Non-pigmented ciliary epithelial cell (primary cell): ENCODE measurements at regions not wholly inside any gene's neighbourhood (a gene's known extent, or its start where the extent isn't known, plus 50 kb on each side); places are given as distances from the start of the nearest gene placed in this dataset.

Source experiments
- DNase-seq: peaks from one replicate; pipeline ENCODE4 v3.0.0-alpha.2; 2010; ENCODE audit warnings: low read depth

DNA sequence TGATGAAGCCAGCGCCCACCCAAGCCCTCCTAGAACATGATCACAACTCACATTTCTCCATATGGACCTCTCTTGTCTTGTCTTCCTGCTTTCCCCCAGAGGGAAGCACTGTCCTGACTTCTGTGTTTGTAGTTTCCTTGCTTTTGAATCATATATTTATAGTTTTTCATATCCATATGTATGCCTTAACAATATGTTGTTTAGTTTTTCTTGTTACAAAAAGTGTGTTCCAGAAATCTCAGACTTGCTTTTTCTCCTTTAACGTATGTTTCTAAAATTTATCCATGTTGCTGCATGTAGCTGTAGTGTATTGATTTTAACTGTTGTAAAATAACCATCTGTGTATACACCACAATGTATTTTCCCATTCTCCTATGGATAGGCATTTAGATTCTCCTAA is 182.0 kb upstream of the SMIM23 start:
- no peak for DNase-seq

DNA sequence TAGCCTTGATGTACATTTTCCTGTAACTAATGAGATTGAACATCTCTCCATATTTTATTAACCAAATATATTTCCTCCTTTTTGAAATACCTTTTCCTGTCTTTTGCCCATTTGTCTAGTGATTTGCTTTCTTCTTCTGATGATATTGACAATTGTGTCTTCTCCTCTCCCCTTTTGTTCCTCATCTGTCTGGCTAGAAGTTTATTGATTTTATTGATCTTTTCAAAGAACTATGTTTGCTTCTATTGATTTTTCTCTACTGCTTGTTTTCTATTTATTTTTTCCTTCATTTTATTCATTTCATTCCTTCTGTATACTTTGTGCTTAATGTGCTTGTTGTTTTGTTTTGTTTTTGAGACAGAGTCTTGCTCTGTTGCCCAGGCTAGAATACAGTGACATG is 181.4 kb upstream of the SMIM23 start:
- no peak for DNase-seq

DNA sequence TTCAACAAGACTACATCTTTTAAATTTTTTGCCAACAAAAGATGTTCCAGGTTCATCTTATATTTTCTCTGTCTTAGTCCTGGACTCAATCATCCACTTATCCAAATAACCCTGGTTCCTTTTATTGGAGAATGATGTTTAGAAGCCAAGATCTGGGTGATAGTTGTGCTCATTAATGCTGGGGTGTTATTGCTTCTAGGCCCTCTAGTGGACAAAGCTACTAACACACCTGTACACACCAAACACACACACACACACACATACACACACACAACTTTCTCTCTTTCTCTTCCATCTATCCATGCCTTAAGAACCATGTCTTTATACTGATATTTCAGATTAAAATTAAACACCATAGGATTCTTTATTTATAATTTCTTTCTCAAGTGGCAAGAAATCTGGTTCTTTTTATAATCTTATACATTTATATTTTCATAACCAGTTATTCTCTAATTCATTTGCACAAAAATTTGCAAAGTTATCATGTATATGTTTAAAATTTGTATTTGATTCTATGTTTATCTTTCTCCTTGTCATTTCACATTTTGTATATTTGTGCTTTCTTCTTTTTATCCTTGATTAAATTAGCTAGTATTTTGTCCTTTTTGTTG is 179.1 kb upstream of the SMIM23 start:
- DNase-seq = no peak

DNA sequence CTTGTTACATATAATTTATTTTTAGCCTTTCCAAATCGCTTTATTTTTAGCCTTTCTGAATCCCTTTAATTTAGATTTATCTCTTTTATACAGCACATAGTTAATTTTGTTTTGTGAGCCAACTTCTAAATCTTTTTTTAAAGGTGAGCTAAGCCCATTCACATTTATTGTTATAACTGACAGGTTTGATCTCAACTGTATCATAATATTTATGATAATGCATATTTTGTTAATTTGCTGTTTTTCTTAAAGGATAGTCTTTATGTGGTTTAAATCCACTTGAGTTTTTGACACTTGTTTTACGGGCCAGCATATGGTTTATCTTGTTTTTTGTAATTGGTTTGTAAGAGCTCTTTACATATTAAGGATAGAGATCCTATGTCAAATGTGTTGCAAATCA is 177.8 kb upstream of the SMIM23 start:
- DNase-seq = no peak

GRCh38 chr5:171609806-171610452 is 175.7 kb upstream of the SMIM23 start:
- DNase-seq = no peak

- DNase-seq = no peak
Observed at GRCh38 chr5:171610686-171611085, 174.9 kb upstream of the SMIM23 start.

GRCh38 chr5:171612749-171613148 is 172.9 kb upstream of the SMIM23 start:
- no peak for DNase-seq

DNA sequence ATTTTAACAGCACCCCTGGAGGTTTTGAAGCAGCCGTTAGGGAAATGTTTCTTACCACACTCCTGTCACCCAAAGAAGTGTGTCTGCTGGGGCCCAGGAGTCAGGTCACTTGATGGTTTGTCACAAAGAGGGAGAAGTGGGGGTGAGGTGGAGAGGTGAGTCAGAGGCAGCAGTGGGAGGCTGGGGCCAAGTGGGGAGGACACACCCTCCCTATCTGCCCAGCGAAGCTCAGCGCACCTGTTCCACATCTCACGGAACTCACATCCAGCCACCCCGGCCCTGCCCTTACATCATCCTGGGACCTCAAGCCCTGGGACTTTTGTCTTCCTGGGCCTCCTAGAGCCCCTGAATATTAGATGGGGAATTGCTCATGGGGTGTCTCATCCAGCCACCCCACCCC is 171.1 kb upstream of the SMIM23 start:
- DNase-seq = no peak

- DNase-seq = no peak
Observed at GRCh38 chr5:171614971-171615653, 170.5 kb upstream of the SMIM23 start.

- no peak for DNase-seq
Observed at GRCh38 chr5:171615705-171616640, 169.6 kb upstream of the SMIM23 start.

DNA sequence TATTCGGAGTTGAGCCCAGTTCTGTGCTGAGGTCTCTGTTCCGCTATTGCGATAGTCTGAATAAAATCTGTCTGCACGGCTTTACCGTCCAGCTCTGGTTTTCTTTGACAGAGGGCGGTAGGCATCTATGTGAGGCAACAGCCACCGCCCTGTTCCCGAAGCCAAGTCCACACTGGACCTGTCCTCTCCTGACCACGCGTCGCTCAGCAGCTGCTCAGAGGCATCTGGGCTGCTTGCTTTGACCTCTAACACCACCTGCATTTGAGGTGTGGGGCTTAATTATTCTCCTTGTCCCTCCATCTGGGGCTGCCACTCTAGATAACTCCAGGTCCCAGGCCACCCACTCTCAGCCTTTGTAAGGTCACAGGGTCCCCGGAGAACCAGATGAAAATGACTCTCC is 168.4 kb upstream of the SMIM23 start:
- no peak for DNase-seq

DNA sequence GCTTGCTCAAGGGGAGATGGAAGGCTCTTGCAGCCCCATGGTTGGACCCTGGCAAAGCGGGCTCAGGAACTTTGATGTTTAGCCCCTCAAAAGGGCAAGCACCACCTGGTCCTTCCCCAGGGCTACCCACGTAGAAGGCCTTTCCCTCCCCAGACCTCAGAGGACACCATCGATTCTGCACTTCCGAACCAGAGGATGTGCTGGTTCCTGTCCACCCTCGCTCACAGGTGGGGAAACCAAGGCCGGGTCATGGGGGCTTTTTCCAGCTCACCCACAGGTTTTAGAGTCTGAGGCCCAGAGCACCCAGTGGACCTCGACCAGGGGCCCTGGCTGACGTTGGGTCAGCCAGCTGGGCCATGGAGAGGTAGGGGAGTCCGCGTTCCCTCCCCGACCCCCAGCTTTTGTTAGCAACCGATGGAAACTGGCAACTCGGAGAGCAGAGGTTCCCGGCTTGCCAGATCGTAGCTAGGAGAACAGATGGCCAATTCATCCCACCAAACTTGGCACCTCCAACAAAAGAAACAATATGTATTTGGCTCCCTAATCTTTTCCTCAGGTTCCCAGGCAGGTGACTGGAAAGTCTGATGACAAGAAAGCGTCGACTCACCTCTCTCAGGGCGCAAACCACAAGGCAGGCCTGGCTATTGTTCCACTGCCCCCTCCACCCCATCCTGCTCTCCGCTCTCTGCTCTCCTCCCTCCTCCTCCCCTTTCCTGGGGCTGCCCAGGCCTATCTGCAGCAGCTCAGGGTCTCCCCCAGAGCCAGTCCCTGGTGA is 167.6 kb upstream of the SMIM23 start:
- no peak for DNase-seq

- DNase-seq = no peak
Observed at GRCh38 chr5:171619196-171619595, 166.4 kb upstream of the SMIM23 start.

DNA sequence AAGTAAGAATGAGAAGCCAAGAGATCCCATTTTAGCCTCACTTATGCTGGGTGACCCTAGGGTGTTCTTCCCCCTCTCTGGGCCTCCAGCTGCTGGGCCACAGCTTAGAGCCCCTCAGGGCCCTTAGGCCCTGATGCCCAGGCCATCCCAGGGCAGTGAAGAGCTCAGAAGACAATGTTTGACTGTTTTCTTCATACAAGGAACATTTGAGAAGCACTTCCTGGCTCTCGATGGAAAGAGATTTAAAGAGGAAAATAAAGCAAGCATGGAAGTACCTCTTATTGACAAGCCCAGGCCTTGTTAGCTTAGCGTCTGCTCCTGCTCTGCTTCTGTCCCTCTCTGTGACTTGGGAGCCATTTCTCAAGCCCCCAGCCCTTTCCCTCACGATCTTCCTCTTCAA is 165.9 kb upstream of the SMIM23 start:
- DNase-seq = no peak

GRCh38 chr5:171622010-171622409 is 163.6 kb upstream of the SMIM23 start:
- no peak for DNase-seq

- no peak for DNase-seq
Observed at GRCh38 chr5:171623107-171623506, 162.5 kb upstream of the SMIM23 start.

- no peak for DNase-seq
Observed at GRCh38 chr5:171623551-171624097, 162.0 kb upstream of the SMIM23 start.

DNA sequence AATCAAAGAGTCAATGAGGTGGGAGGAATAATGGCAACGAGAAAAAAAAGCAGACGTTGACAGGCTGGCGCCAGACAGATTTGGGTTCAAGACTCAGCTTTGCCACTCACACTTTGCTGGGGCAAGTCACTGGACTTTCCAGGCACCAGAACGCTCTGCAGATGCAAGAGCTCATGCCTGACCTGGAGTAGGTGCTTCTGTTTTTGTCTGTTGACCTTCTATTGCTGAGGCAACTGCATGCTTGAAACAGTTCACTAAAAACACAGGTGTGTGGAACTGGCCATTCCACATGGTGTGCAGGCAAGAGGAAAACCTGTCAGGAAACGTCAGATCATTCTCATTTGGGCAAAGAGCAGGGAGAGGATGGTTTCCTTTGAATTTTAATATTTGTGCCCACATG is 161.2 kb upstream of the SMIM23 start:
- no peak for DNase-seq

- DNase-seq = no peak
Observed at GRCh38 chr5:171625646-171626045, 160.0 kb upstream of the SMIM23 start.

DNA sequence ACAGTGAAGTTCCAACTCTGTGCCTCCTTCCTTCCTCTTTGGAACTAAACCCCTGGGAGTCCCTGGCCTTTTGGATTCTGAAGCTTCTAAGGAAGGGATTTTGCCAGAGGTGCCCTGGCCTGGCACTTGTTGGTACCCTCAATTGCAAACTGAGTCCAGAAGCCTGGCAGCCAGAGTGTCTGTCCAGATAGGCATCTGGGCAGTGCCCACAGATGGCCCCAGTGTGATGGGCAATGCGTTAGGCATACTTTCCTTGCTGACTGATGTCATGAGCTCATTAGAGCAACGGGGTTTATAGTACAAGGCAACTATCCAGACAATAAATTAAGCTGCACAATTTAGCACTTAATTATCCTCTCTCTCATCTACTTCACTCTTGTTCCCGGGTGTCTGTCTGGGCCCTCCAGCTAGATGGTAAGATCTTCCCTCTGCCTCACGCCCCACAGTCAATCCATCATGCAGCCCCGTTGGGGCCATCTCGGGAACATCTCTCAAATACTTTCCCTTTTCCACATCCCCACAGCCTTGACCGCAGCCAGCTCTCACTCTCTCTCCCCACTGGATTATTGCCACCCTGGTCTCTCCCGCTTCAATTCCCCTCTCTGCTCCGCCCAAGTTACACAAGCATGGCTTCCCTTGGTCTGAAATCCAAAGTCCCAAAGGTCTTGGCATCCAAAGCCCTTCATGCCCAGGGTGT is 157.5 kb upstream of the SMIM23 start:
- DNase-seq = no peak

GRCh38 chr5:171628633-171628974 is 157.0 kb upstream of the SMIM23 start:
- no peak for DNase-seq
